Activated B cell treated with CpG ODN at 0.5 μM for 24 hours (primary cell): ENCODE measurements at regions not wholly inside any gene's neighbourhood (a gene's known extent, or its start where the extent isn't known, plus 50 kb on each side); places are given as distances from the start of the nearest gene placed in this dataset.
A peak's percentile ranks its signal among the peaks of the same experiment; 100 is the strongest.

ENCODE experiments used
- ATAC-seq: fragments of 200-7000 bp; cut with Tn5 transposase; one replicate; pipeline ENCODE4 v1.10.0; 2021; ENCODE audit warnings: low read depth, mild to moderate bottlenecking, moderate library complexity
- CTCF ChIA-PET: fragments of 350-600 bp; sonication (Branson Sonifier 250); formaldehyde crosslinking; loops from one replicate; lab custom pipeline; 2021; ENCODE audit warnings: antibody characterized with exemption; lab: Charles Lee
- POLR2A ChIA-PET: fragments of 350-600 bp; sonication (Branson Sonifier 250); formaldehyde crosslinking; loops from one replicate; lab custom pipeline; 2021; ENCODE audit warnings: antibody characterized with exemption; lab: Charles Lee
- DNase-seq: peaks from one replicate; pipeline ENCODE4 v3.0.0; 2022
- H3K27ac Mint-ChIP-seq: one replicate; pipeline ENCODE4 v1.8.0; 2020; ENCODE audit warnings: mixed read lengths
- H3K27me3 Mint-ChIP-seq: one replicate; pipeline ENCODE4 v1.8.0; 2021; ENCODE audit warnings: mixed read lengths
- H3K36me3 Mint-ChIP-seq: one replicate; pipeline ENCODE4 v1.8.0; 2021; ENCODE audit warnings: low read depth, mixed read lengths
- H3K4me1 Mint-ChIP-seq: one replicate; pipeline ENCODE4 v1.8.0; 2021; ENCODE audit warnings: mixed read lengths
- H3K4me3 Mint-ChIP-seq: one replicate; pipeline ENCODE4 v1.8.0; 2020; ENCODE audit warnings: mild to moderate bottlenecking, mixed read lengths
- H3K9me3 Mint-ChIP-seq: one replicate; pipeline ENCODE4 v1.8.0; 2020; ENCODE audit warnings: mixed read lengths
- intact Hi-C: fragments of 100-400 bp; cut with micrococcal nuclease; formaldehyde crosslinking; loops from one replicate; pipeline ENCODE4 v1.15.1; 2024
- TF ChIP-seq, protein P1 (sequence below): fragments of 200-600 bp; IDR thresholded peaks from one replicate; pipeline ENCODE4 v1.8.0; 2022; ENCODE audit warnings: antibody characterized with exemption, mild to moderate bottlenecking

DNA sequence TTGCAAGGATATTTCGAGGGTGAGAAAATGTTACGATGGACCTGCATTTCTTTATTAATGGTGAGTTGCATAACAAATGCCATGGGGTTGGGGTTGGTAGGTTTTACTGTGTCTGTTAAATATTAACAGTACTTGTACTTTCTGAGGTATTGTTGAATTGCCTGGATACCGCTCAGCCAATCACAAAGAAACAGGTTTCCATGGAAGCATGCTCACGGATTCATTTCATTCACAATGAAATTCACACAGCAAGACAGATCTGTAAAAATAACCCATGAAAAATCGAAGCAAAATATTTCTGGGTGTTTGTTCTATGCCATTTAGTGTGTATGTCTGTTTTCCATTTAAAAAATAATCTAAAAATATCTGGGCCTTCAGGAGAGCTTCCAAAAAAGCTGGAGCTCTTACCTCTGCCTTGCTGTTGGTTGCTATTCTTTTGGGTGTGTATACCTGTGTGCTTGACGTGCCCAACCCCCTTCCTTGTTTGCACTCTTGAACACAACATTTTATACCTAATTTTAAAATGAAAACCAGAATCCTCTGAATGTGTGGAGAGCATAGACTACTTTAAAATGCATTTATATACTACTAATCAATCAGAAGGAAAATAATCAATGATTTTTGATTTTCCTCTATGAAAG is 479.8 kb upstream of the TBL1XR1 start:
- no peak for DNase-seq
- CTCF ChIA-PET = no interaction called here
- no peaks in the 10 kb centered on the region for H3K9me3 Mint-ChIP-seq

GRCh38 chr3:177679568-177680471 is 482.5 kb upstream of the TBL1XR1 start:
- POLR2A ChIA-PET = interaction anchor here (0.5 kb wide), 1 partner anchor 280 kb away, joined by 8 read pairs; no protein-coding TSS in a partner anchor
- no peak for DNase-seq
- Mint-ChIP-seq H3K4me3 (no peak overlapping the region), H3K4me1 (peaks cover 8% of the 10 kb centered on the region), H3K9me3 (no peaks in the 10 kb centered on the region), H3K27me3 (no peaks in the 10 kb centered on the region), H3K36me3 (no peaks in the 10 kb centered on the region), H3K27ac (no peak overlapping the region)
- intact Hi-C loops = no loop called here
- peak; percentile 14 for ATAC-seq
- TF ChIP-seq, protein P1, sequence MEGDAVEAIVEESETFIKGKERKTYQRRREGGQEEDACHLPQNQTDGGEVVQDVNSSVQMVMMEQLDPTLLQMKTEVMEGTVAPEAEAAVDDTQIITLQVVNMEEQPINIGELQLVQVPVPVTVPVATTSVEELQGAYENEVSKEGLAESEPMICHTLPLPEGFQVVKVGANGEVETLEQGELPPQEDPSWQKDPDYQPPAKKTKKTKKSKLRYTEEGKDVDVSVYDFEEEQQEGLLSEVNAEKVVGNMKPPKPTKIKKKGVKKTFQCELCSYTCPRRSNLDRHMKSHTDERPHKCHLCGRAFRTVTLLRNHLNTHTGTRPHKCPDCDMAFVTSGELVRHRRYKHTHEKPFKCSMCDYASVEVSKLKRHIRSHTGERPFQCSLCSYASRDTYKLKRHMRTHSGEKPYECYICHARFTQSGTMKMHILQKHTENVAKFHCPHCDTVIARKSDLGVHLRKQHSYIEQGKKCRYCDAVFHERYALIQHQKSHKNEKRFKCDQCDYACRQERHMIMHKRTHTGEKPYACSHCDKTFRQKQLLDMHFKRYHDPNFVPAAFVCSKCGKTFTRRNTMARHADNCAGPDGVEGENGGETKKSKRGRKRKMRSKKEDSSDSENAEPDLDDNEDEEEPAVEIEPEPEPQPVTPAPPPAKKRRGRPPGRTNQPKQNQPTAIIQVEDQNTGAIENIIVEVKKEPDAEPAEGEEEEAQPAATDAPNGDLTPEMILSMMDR = no peak
- CTCF ChIA-PET = interaction anchor here (1.3 kb wide), 1 partner anchor 628 kb away, joined by 3 read pairs; no protein-coding TSS in a partner anchor

More for the DNA sequence above, 479.8 kb upstream of the TBL1XR1 start:
- TF ChIP-seq, protein P1 = no peak
- H3K36me3 Mint-ChIP-seq = no peaks in the 10 kb centered on the region
- no peak overlapping the region for H3K4me3 Mint-ChIP-seq
- peaks cover 5% of the 10 kb centered on the region for H3K4me1 Mint-ChIP-seq
- intact Hi-C loops = no loop called here
- POLR2A ChIA-PET = no interaction called here
- no peaks in the 10 kb centered on the region for H3K27me3 Mint-ChIP-seq
- ATAC-seq = no peak
- no peak overlapping the region for H3K27ac Mint-ChIP-seq

DNA sequence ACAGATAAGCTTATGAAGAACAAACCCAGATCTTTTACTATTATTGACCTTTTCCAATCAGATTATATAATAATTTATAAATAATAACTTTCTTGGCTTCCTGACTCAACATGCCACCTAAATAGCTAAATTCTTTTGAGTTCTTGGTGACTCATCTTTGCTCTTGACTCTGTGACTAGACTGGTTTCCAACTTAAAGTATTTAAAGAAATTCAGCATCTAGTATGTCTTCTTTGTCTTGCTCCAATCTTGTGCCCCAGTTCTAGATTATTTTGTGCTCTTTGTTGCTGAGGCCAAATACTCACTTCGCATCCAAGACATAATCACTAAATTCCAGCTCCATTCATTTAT is 483.2 kb upstream of the TBL1XR1 start:
- Mint-ChIP-seq H3K9me3 (no peaks in the 10 kb centered on the region), H3K4me1 (peaks cover 8% of the 10 kb centered on the region), H3K4me3 (no peak overlapping the region), H3K27me3 (no peaks in the 10 kb centered on the region), H3K36me3 (no peaks in the 10 kb centered on the region), H3K27ac (no peak overlapping the region)
- TF ChIP-seq, protein P1 = no peak
- ChIA-PET CTCF (interaction anchor here (1.3 kb wide), 1 partner anchor 629 kb away, joined by 3 read pairs; no protein-coding TSS in a partner anchor), POLR2A (no interaction called here)
- DNase-seq = no peak
- intact Hi-C loops = no loop called here
- no peak for ATAC-seq

GRCh38 chr3:177681156-177681555 is 483.9 kb upstream of the TBL1XR1 start:
- Mint-ChIP-seq H3K27me3 (no peaks in the 10 kb centered on the region), H3K36me3 (no peaks in the 10 kb centered on the region), H3K4me1 (peaks cover 8% of the 10 kb centered on the region), H3K4me3 (no peak overlapping the region), H3K27ac (no peak overlapping the region), H3K9me3 (no peaks in the 10 kb centered on the region)
- POLR2A ChIA-PET = interaction anchor here (0.6 kb wide), 1 partner anchor 361 kb away, joined by 3 read pairs; no protein-coding TSS in a partner anchor
- intact Hi-C loops = no loop called here
- CTCF ChIA-PET = no interaction called here
- TF ChIP-seq, protein P1 = no peak
- DNase-seq (no peak), ATAC-seq (no peak)

GRCh38 chr3:177681852-177682251 is 484.6 kb upstream of the TBL1XR1 start:
- Mint-ChIP-seq H3K4me3 (no peak overlapping the region), H3K4me1 (peaks cover 8% of the 10 kb centered on the region), H3K27ac (no peak overlapping the region), H3K9me3 (no peaks in the 10 kb centered on the region), H3K36me3 (no peaks in the 10 kb centered on the region), H3K27me3 (no peaks in the 10 kb centered on the region)
- ATAC-seq (no peak), DNase-seq (no peak)
- TF ChIP-seq, protein P1 = no peak
- POLR2A ChIA-PET = no interaction called here
- intact Hi-C loops = no loop called here
- CTCF ChIA-PET = no interaction called here
